ENCODE measurements at regions not wholly inside any gene's neighbourhood (a gene's known extent, or its start where the extent isn't known, plus 50 kb on each side); places are given as distances from the start of the nearest gene placed in this dataset.

DNA sequence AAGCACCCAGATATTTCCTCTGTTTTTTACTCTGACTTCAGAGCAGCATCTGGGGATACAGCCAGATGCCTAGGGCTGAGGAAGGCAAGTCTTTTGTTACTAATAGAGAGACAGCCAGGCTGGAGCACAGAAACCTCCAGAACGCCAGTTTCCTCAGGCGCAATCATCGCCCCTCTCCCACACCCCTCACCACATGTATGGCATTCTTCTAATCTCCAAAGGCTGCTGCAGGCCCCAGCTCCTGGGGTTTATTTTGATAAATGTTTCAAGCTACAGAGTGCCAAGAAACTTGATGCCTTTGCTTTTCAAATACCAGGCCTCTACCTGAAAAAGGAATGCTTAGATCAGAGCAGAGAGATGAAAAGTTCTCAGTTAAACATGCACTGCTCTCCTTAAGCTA lies 283.6 kb downstream of the RBM43 start:
- no peak for TF ChIP-seq CTCF (IDR thresholded peaks at IDR 0.05)
- no peak for TF ChIP-seq POLR2A (IDR thresholded peaks at IDR 0.05)

Data from esophagus squamous epithelium (tissue), 4 donors.